Glutamatergic neuron (in vitro differentiated cells): ENCODE measurements at regions not wholly inside any gene's neighbourhood (a gene's known extent, or its start where the extent isn't known, plus 50 kb on each side); places are given as distances from the start of the nearest gene placed in this dataset.

ENCODE experiments used
- DNase-seq: peaks from one replicate; pipeline ENCODE4 v3.0.0; 2022
- H3K27ac Mint-ChIP-seq: one replicate; pipeline ENCODE4 v1.8.0; 2020; ENCODE audit warnings: mild to moderate bottlenecking, mixed read lengths, inconsistent platforms; ENCODE audit not compliant: unreplicated experiment
- H3K27me3 Mint-ChIP-seq: one replicate; pipeline ENCODE4 v1.8.0; 2020; ENCODE audit warnings: mild to moderate bottlenecking, moderate library complexity, mixed read lengths, inconsistent platforms; ENCODE audit not compliant: unreplicated experiment
- H3K36me3 Mint-ChIP-seq: one replicate; pipeline ENCODE4 v1.8.0; 2020; ENCODE audit warnings: mild to moderate bottlenecking, mixed read lengths, inconsistent platforms; ENCODE audit not compliant: unreplicated experiment
- H3K4me1 Mint-ChIP-seq: one replicate; pipeline ENCODE4 v1.8.0; 2020; ENCODE audit warnings: mild to moderate bottlenecking, low read depth, mixed read lengths, inconsistent platforms; ENCODE audit not compliant: unreplicated experiment
- H3K4me3 Mint-ChIP-seq: one replicate; pipeline ENCODE4 v1.8.0; 2020; ENCODE audit warnings: mild to moderate bottlenecking, mixed read lengths, inconsistent platforms; ENCODE audit not compliant: unreplicated experiment
- H3K9me3 Mint-ChIP-seq: one replicate; pipeline ENCODE4 v1.8.0; 2020; ENCODE audit warnings: mild to moderate bottlenecking, moderate library complexity, mixed read lengths, inconsistent platforms; ENCODE audit not compliant: unreplicated experiment
- CTCF ChIP-seq: fragments of 200-600 bp; sonication (generic); IDR thresholded peaks from one replicate; pipeline ENCODE4 v1.5.0; 2021; ENCODE audit not compliant: partially characterized antibody, unreplicated experiment

DNA sequence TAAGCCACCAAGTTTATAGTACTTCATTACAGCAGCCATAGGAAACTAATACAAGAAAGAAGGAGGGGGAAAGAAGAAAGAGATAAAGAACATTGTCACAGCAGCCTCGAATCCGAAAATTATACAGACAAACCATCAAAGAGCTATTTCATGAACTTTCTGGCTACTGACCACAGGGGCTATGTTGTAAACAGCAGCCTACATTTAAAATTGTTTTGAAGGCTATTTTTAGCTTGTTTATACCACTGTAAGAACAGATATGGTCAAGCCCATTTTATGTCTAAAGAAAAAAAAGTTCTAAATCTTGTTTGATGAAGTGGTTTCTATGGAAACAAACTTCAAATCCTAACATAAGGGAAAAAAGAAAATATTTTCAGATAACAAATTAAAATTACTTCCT is 282.1 kb downstream of the GABRG1 start:
- Mint-ChIP-seq H3K4me1 (no peaks in the 10 kb centered on the region), H3K27ac (no peak overlapping the region), H3K27me3 (no peaks in the 10 kb centered on the region), H3K36me3 (no peaks in the 10 kb centered on the region), H3K4me3 (no peak overlapping the region), H3K9me3 (no peaks in the 10 kb centered on the region)
- TF ChIP-seq CTCF: no peak
- DNase-seq: no peak

DNA sequence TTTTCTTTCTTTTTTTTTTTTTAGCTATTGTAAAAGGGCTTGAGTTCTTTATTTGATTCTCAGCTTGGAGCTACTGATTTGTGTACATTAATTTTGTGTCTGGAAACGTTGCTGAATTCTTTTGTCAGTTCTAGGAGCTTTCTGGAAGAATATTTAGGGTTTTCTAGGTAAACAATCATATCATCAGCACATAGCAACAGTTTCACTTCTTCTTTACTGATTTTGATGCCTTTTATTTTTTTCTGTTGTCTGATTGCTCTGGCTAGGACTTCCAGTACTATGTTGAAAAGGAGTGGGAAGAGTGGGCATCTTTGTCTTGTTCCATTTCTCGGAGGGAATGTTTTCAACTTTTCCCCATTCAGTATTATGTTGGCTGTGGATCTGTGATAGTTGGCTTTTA is 292.2 kb downstream of the GABRG1 start:
- Mint-ChIP-seq H3K9me3 (peaks cover 3% of the 10 kb centered on the region), H3K36me3 (no peaks in the 10 kb centered on the region), H3K4me3 (no peak overlapping the region), H3K27me3 (peaks cover 2% of the 10 kb centered on the region), H3K4me1 (no peaks in the 10 kb centered on the region), H3K27ac (no peak overlapping the region)
- TF ChIP-seq CTCF: no peak
- no peak for DNase-seq

DNA sequence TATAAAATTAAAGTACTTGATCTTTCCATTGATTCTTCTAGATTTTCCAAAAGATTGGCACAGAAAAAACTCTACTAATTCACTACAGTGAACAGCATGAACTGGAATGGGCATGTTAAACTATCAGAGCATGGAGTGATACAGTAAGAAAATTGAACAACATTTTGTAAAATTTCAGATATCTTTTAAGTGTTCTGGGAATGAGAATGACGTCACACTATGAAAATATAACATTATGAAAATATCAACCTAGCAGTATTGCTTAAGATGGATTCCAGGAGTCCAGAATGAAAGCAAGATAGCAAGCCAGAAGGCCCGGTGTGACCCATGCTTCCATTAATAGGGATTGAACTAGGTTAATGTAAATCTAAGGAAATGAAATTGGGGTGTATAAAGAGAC is 319.9 kb downstream of the GABRG1 start:
- DNase-seq: no peak
- no peaks in the 10 kb centered on the region for H3K4me1 Mint-ChIP-seq
- no peaks in the 10 kb centered on the region for H3K27me3 Mint-ChIP-seq
- no peaks in the 10 kb centered on the region for H3K36me3 Mint-ChIP-seq
- TF ChIP-seq CTCF: no peak
- H3K4me3 Mint-ChIP-seq: no peak overlapping the region
- H3K9me3 Mint-ChIP-seq: no peaks in the 10 kb centered on the region
- no peak overlapping the region for H3K27ac Mint-ChIP-seq

GRCh38 chr4:45795135-45795534 is 328.7 kb downstream of the GABRG1 start:
- Mint-ChIP-seq H3K36me3 (no peaks in the 10 kb centered on the region), H3K9me3 (no peaks in the 10 kb centered on the region), H3K27ac (no peak overlapping the region), H3K4me3 (no peak overlapping the region), H3K27me3 (no peaks in the 10 kb centered on the region), H3K4me1 (no peaks in the 10 kb centered on the region)
- DNase-seq: no peak
- no peak for TF ChIP-seq CTCF

DNA sequence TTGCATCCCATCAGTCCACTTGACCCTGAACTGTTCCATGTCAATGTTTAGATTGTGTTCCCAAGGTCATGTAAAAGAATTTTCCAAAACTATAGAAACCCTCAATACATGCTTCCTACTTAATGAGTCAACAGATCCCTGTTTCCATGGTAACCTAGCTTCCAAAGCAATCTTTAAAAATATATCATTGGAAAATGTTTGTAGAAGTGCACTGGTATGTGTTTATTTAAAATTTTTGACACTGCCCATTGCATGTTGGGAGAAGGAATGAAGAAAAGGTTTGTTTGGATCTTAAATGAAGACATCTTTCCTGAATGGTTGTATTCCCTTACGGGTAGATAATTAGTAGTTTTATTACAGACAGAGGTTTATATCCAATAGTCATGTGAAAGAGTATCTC is 345.3 kb downstream of the GABRG1 start:
- no peak for TF ChIP-seq CTCF
- Mint-ChIP-seq H3K27me3 (no peaks in the 10 kb centered on the region), H3K27ac (no peak overlapping the region), H3K4me3 (no peak overlapping the region), H3K4me1 (no peaks in the 10 kb centered on the region), H3K36me3 (no peaks in the 10 kb centered on the region), H3K9me3 (no peaks in the 10 kb centered on the region)
- no peak for DNase-seq
